ENCODE measurements at regions not wholly inside any gene's neighbourhood (a gene's known extent, or its start where the extent isn't known, plus 50 kb on each side); places are given as distances from the start of the nearest gene placed in this dataset.

DNA sequence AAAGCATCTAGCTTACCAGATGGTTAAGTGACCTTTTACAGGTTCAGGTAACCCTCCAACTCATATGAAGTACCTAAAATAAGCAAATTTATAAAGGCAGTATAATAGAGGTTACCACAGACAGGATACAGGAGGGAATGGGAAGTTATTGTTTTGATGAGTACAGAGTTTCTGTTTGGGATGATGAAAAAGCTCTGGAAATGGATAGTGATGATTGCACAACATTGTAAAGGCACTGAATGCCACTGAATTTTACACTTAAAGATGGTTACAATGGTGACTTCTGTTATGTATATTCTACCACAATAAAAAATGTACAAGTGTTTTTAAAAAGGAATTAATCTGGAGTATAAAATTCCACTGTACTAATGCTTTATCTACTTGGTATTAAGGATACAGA lies 75.0 kb upstream of the NIPBL start:
- TF ChIP-seq CTCF (IDR thresholded peaks at IDR 0.05; ENCODE audit: insufficient read depth, low read length, poor library complexity, severe bottlenecking) (no peak), EZH2phosphoT487 (conservative IDR thresholded peaks at IDR 0.05; ENCODE audit: low read length) (no peak)
